HG03442 (cell line): ENCODE measurements at regions not wholly inside any gene's neighbourhood (a gene's known extent, or its start where the extent isn't known, plus 50 kb on each side); places are given as distances from the start of the nearest gene placed in this dataset.

Source experiments
- ATAC-seq: cut with Tn5 transposase; IDR thresholded peaks from one replicate; pipeline ENCODE4 v1.9.1; 2021; ENCODE audit warnings: mild to moderate bottlenecking, moderate library complexity; ENCODE audit not compliant: unreplicated experiment

GRCh38 chr14:34350903-34351302, 111.1 kb downstream of the SPTSSA start:
- ATAC-seq, result no peak

GRCh38 chr14:34348592-34348991, 113.4 kb downstream of the SPTSSA start:
- ATAC-seq, result no peak

DNA sequence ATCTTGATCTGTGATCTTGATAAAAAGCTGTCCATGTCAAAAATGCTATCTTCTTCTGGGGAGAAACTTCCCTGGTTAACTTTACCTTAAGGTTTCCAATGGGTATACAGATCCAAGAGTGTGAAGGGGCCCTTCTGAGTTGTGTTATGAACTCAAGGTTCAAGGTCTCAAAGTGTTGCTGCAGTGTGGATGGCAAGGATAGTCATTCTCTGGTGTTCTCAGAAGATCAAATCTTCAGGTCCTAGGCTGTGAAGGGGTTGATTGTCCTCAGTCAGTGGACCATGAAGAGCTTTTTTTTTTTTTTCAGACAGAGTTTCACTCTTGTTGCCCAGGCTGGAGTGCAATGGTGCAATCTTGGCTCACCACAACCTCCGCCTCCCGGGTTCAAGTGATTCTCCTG, 114.4 kb downstream of the SPTSSA start:
- ATAC-seq, result peak; percentile 94

DNA sequence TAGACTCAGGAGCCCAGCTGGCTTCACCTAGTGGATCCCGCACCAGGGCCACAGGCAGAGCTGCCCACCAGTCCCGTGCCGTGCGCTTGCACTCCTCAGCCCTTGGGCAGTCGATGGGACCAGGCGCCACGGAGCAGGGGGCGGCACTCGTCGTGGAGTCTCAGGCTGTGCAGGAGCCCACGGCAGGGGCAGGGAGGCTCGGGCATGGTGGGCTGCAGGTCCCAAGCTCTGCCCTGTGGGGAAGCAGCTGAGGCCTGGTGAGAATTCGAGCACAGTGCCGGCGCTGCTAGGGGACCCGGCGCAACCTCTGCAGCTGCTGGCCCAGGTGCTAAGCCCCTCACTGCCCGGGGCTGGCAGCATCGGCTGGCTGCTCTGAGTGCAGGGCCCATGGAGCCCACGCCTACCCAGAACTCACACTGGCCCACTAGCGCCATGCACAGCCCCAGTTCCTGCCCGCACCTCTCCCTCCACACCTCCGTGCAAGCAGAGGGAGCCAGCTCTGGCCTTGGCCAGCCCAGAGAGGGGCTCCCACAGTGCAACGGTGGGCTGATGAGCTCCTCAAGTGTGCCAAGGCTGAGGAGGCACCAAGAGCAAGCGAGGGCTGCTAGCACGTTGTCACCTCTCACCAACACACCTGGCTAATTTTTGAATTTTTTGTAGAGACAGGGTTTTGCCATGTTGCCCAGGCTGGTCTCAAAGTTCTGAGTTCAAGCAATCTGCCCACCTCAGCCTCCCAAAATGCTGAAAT, 116.1 kb downstream of the SPTSSA start:
- no peak for ATAC-seq

- no peak for ATAC-seq
Observed at GRCh38 chr14:34344318-34344717, 117.7 kb downstream of the SPTSSA start.

GRCh38 chr14:34340025-34340625, 121.9 kb downstream of the SPTSSA start:
- no peak for ATAC-seq

GRCh38 chr14:34338056-34338455, 124.0 kb downstream of the SPTSSA start:
- no peak for ATAC-seq

DNA sequence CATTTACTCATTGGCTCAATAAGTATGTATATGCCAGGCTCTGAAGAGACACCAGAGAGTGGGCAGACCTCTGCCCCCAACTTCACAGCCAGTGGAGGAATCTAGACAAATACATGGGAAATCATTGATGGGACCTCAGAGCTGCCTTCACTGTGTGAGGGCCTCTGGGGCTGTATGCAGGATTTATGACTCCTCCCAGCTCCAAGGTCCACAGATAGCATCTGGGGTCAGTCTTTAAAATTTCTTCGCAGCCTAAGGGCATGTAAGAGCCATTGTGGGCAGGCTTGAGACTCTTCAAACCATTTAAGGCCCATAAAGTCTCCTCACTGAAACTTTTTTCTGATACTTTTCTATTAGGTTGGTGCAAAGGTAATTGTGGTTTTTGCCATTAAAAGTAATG, 125.5 kb downstream of the SPTSSA start:
- no peak for ATAC-seq

GRCh38 chr14:34335968-34336367, 126.1 kb downstream of the SPTSSA start:
- ATAC-seq, result no peak

GRCh38 chr14:34334329-34334728, 127.7 kb downstream of the SPTSSA start:
- ATAC-seq, result no peak

DNA sequence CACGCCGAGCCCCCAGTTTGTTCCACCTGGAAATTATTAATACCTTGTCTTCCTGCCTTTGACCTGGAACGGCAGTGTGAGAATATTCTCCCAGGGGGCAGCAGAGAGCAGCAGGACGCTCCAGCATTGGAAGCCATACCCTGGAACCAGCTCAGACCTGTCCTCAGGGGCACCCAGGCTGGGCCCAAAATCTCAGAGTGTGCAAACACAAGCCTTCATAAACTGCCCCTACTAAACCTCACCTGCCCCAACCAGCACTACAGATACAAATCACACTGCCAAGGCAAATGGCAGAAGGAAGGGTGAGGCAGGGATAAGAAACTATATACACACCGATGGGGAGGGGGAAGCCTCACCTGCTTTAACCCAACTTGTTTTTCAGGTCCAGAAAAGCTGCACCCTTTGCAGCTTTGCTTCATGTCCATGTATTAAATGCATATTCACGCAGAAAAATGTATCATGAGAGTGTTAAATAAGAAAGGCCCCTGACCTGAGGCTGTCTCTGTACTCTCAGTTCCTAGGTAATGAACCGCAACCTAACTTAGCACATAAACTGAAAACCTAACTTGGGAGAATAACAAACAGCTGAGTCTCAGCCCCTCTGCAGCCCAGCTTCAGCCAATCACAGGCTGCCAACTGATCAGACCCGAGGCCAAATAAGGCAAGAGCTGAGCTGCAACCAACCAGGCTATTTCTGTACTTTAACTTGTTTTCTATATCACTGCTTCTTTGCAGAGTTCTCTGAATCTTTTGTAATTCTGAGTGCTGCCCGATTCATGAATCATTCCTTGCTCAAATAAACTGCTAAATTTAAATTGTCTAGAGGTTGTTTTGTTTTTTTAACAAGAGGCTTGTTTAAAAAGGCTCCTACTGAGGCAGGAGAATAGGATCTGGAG, 130.1 kb downstream of the SPTSSA start:
- peak; percentile 84 for ATAC-seq

DNA sequence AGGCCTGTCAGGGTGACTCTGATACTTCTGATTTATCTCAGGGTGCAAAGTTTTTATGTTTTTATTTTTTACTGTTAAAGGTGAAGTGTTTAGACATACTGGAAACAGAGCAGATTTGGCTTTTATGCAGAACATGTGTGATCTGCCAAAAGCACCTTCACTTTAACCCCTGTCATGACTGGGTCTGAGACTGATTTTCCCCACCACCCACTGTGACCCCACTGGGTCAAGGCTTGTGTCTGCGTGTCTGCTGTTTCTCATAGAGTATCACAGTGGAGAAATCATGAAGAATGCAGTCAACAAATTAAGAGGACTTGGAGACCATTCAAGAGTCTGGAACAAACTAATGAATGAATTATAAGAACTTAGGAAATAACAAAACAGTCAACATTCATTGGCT, 131.2 kb downstream of the SPTSSA start:
- no peak for ATAC-seq

DNA sequence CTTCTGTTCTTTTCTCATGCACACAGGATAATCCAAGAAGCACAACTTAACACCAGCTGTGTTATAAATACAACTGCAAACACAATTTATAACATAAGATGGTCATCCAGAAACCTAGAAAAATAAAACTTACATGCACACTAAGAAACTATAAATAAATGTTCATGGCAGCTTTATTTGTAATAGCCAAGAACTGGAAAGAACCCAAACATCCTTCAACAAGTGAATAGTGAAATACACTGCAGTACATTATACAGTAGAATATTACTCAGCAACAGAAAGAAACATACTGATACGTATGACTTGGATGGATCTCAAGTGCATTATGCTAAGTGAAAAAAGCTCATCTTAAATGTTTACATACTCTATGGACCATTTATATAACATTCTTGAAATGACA, 132.7 kb downstream of the SPTSSA start:
- ATAC-seq, result no peak

DNA sequence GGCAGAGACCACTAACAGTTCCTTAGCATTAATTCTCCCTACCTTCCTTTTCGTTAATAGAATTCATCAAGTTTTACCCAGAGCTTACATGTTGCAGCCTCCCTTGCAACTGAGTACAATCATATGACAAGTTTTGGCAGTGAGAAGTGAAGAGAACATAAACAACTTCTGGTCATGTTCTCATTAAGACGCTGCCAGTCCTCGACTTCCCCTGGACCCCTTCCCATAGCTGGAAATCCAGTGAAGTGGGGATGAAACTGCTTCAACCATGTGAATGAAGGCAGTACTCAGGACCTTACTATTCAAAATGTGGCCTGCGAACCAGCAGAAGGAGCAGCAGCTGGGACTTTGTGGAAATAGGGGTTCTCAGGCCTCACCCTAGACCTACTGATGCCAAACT, 133.9 kb downstream of the SPTSSA start:
- ATAC-seq, result no peak

DNA sequence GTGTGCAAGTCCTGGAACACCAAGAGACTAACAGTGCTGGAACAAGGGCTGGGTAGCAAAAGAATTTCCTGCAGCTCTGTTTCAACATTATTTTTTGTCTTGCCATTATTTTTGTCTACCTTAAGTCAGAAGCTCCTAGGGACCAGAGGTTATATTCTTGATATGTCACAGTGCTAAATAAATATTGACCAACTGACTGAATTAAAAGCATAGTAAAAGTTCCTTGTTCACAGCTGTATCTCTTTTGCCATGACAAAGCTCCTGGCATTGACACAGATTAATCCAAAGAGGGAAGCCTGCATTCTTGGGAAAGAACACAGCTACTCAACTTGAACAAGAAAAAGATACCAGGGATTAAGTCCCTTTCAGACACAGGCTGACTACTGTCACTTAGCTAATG, 136.5 kb downstream of the SPTSSA start:
- ATAC-seq, result no peak

DNA sequence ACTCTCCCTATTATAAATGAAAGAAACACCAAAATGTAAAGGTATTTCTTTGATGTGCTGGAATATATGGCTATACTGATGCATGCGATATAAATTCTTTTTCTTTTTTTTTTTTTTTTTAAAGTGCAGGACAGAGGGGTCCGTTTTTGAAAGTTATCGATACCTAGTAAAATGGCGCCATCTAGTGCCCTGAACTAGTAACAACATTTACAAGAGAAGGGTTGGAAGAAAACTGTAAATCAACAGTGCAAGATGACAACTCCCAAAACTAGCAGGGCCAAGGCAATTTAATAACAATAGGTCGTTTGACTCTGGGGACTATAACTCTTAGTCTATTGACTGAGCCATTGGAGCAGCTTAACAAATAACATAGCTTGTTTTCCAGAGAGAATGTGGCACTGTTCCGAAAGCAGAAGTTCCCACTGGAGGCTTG, 137.7 kb downstream of the SPTSSA start:
- ATAC-seq, result no peak

- ATAC-seq, result peak; percentile 82
Observed at GRCh38 chr14:34322940-34323418, 139.1 kb downstream of the SPTSSA start.

DNA sequence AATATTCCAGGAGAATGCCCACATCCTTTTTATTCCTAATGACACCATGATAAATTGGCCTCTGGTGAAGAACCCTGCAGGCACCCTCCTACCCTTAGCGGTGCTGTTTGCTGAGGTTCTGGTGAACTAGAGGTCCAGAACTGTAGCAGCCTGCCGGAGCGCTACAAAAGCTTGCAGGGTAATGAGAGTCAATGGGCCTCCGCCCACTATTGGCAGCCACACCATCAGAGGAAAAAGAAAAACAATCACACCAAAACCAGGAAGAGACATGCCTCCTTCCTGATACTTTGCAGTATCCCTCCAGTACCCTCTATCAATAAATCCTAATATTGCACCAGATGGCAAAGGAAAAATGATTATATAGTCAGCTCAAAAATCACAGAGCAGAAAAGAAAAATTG, 142.9 kb downstream of the SPTSSA start:
- no peak for ATAC-seq

GRCh38 chr14:34318014-34318413, 144.0 kb downstream of the SPTSSA start:
- no peak for ATAC-seq

DNA sequence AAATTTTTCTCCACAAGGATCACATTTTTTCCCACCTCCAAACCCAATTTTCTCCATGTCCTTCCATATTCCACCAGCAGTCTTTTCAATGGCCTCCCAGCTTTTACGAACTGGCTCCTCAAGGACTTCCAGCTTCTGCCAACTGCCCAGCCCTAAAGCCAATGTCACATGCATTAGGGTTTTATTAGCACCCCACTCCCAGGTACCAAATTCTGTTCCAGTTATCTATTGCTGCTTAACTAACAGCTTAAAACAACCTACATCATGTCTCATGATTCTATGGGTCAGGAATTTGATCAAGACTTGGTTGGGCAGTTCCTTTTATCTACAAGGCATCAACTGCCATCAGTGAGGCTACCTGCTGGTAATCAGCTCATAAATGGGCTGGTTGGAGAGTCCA, 151.3 kb downstream of the SPTSSA start:
- no peak for ATAC-seq

DNA sequence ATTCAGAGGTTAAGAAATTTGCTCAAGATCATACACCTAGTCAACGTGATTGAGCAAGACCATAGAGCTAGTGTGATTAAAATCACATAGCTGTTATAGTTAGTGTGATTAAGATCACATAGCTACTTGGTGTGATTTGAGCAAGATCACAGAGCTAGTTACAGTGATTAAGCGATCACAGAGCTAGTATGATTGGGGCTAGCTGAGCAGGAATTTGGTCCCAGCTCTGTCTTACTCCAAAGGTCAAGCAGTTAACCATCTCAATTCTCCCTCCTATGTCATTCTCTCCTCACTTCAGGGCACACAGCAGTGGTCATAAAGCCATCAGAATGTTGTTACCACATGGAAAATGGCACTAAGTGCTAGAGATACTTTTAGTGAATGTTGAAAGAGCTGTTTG, 158.2 kb downstream of the SPTSSA start:
- no peak for ATAC-seq

- no peak for ATAC-seq
Observed at GRCh38 chr14:34302654-34303053, 159.4 kb downstream of the SPTSSA start.
